SK-N-SH (cell line): ENCODE measurements at regions not wholly inside any gene's neighbourhood (a gene's known extent, or its start where the extent isn't known, plus 50 kb on each side); places are given as distances from the start of the nearest gene placed in this dataset.

ENCODE experiments used
- SIN3A ChIP-seq: IDR thresholded peaks from 2 replicates; pipeline ENCODE4 v1.6.1; 2012; ENCODE audit warnings: low read depth, mild to moderate bottlenecking, low read length, moderate library complexity, borderline replicate concordance
- TAF1 ChIP-seq: IDR thresholded peaks from 2 replicates; pipeline ENCODE4 v1.6.1; 2012; ENCODE audit warnings: low read depth, mild to moderate bottlenecking, low read length, moderate library complexity, borderline replicate concordance
- TF ChIP-seq, protein P1 (sequence below): fragments of 200-600 bp; sonication (generic); IDR thresholded peaks from 2 replicates; pipeline ENCODE4 v1.6.1; 2017; ENCODE audit warnings: antibody characterized with exemption, mild to moderate bottlenecking, moderate library complexity

- TF ChIP-seq TAF1 (no peak), SIN3A (no peak)
- TF ChIP-seq, protein P1, sequence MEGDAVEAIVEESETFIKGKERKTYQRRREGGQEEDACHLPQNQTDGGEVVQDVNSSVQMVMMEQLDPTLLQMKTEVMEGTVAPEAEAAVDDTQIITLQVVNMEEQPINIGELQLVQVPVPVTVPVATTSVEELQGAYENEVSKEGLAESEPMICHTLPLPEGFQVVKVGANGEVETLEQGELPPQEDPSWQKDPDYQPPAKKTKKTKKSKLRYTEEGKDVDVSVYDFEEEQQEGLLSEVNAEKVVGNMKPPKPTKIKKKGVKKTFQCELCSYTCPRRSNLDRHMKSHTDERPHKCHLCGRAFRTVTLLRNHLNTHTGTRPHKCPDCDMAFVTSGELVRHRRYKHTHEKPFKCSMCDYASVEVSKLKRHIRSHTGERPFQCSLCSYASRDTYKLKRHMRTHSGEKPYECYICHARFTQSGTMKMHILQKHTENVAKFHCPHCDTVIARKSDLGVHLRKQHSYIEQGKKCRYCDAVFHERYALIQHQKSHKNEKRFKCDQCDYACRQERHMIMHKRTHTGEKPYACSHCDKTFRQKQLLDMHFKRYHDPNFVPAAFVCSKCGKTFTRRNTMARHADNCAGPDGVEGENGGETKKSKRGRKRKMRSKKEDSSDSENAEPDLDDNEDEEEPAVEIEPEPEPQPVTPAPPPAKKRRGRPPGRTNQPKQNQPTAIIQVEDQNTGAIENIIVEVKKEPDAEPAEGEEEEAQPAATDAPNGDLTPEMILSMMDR: no peak
Measured at GRCh38 chr2:144194326-144195071, 325.4 kb downstream of the ZEB2 start.
